ENCODE measurements at regions not wholly inside any gene's neighbourhood (a gene's known extent, or its start where the extent isn't known, plus 50 kb on each side); places are given as distances from the start of the nearest gene placed in this dataset.

- H3K9me3 ChIP-seq (ENCODE audit: low read depth) = no peaks in the 10 kb centered on the region
- DNase-seq (ENCODE audit: low spot score) = no peak
- H3K79me2 ChIP-seq (ENCODE audit: low read depth) = no peaks in the 10 kb centered on the region
- Mint-ChIP-seq H3K4me1 (peaks cover 6% of the 10 kb centered on the region), H3K27ac (no peak overlapping the region), H3K27me3 (ENCODE audit: insufficient read depth, low read depth) (peaks cover 11% of the 10 kb centered on the region), H3K9me3 (peaks cover 11% of the 10 kb centered on the region), H3K4me3 (no peak overlapping the region), H3K36me3 (peaks cover 5% of the 10 kb centered on the region)
- H3K4me2 ChIP-seq = no peak overlapping the region
- no peaks in the 10 kb centered on the region for H3K27me3 ChIP-seq
- peaks cover 1% of the 10 kb centered on the region for H3K4me1 ChIP-seq
- H3K4me3 ChIP-seq = no peak overlapping the region
- no peak overlapping the region for H2AFZ ChIP-seq (replicated peaks)
- H3F3A ChIP-seq (ENCODE audit: low read depth) = peaks cover 4% of the 10 kb centered on the region
- H3K27ac ChIP-seq = no peak overlapping the region
- no peak overlapping the region for H3K9ac ChIP-seq
- no peak for TF ChIP-seq EZH2 (IDR thresholded peaks at IDR 0.05)
- no peak for TF ChIP-seq CTCF (IDR thresholded peaks at IDR 0.05)
- no peak for TF ChIP-seq EZH2phosphoT487 (IDR thresholded peaks at IDR 0.05)
- H4K20me1 ChIP-seq (ENCODE audit: low read depth) = no peaks in the 10 kb centered on the region
- no peaks in the 10 kb centered on the region for H3K36me3 ChIP-seq
These were observed 150.3 kb downstream of the NECTIN1 start for GRCh38 chr11:119578521-119579191.

GRCh38 chr11:119573858-119574257, 150.9 kb upstream of the THY1 start:
- no peaks in the 10 kb centered on the region for H3K36me3 Mint-ChIP-seq
- H3K36me3 ChIP-seq = no peaks in the 10 kb centered on the region
- no peak overlapping the region for H3K27ac ChIP-seq
- peaks cover 5% of the 10 kb centered on the region for H3K9me3 Mint-ChIP-seq
- H3K27me3 Mint-ChIP-seq (ENCODE audit: insufficient read depth, low read depth) = peaks cover 6% of the 10 kb centered on the region
- peaks cover under 1% of the 10 kb centered on the region for H3K4me1 Mint-ChIP-seq
- no peak overlapping the region for H3K27ac Mint-ChIP-seq
- no peak for TF ChIP-seq EZH2phosphoT487 (IDR thresholded peaks at IDR 0.05)
- no peak for TF ChIP-seq EZH2 (IDR thresholded peaks at IDR 0.05)
- TF ChIP-seq CTCF (IDR thresholded peaks at IDR 0.05) = no peak
- H3K9ac ChIP-seq = no peak overlapping the region
- H3K9me3 ChIP-seq (ENCODE audit: low read depth) = no peaks in the 10 kb centered on the region
- H3K4me3 ChIP-seq = no peak overlapping the region
- no peaks in the 10 kb centered on the region for H3K79me2 ChIP-seq (ENCODE audit: low read depth)
- H3F3A ChIP-seq (ENCODE audit: low read depth) = no peaks in the 10 kb centered on the region
- no peak overlapping the region for H3K4me3 Mint-ChIP-seq
- no peak overlapping the region for H2AFZ ChIP-seq (replicated peaks)
- no peaks in the 10 kb centered on the region for H4K20me1 ChIP-seq (ENCODE audit: low read depth)
- no peak for DNase-seq (ENCODE audit: low spot score)
- H3K4me1 ChIP-seq = no peaks in the 10 kb centered on the region
- no peak overlapping the region for H3K4me2 ChIP-seq
- no peaks in the 10 kb centered on the region for H3K27me3 ChIP-seq

- Histone ChIP-seq H3K9ac (no peak overlapping the region), H3K4me2 (no peak overlapping the region), H3K36me3 (no peaks in the 10 kb centered on the region), H4K20me1 (ENCODE audit: low read depth) (no peaks in the 10 kb centered on the region), H3K27me3 (no peaks in the 10 kb centered on the region), H3K4me1 (no peaks in the 10 kb centered on the region), H3K9me3 (ENCODE audit: low read depth) (no peaks in the 10 kb centered on the region), H3K27ac (no peak overlapping the region), H2AFZ (replicated peaks) (no peak overlapping the region), H3K4me3 (no peak overlapping the region), H3K79me2 (ENCODE audit: low read depth) (no peaks in the 10 kb centered on the region), H3F3A (ENCODE audit: low read depth) (no peaks in the 10 kb centered on the region)
- Mint-ChIP-seq H3K27me3 (ENCODE audit: insufficient read depth, low read depth) (peaks cover 6% of the 10 kb centered on the region), H3K36me3 (no peaks in the 10 kb centered on the region), H3K4me1 (peaks cover 12% of the 10 kb centered on the region), H3K4me3 (no peak overlapping the region), H3K27ac (no peak overlapping the region), H3K9me3 (peaks cover 5% of the 10 kb centered on the region)
- DNase-seq (ENCODE audit: low spot score) = no peak
- TF ChIP-seq EZH2 (IDR thresholded peaks at IDR 0.05) (no peak), CTCF (IDR thresholded peaks at IDR 0.05) (peak; percentile 19)
These were observed 149.8 kb upstream of the THY1 start for GRCh38 chr11:119572481-119573424.

Measured in neural progenitor cell (in vitro differentiated cells).